SU-DHL-6 (cell line): ENCODE measurements at regions not wholly inside any gene's neighbourhood (a gene's known extent, or its start where the extent isn't known, plus 50 kb on each side); places are given as distances from the start of the nearest gene placed in this dataset.

Experiments used
- EZH2phosphoT487 ChIP-seq: fragments of 200-600 bp; sonication (generic), shearing (Covaris generic); conservative IDR thresholded peaks from 2 replicates; pipeline ENCODE4 v1.6.1; 2018; ENCODE audit warnings: mild to moderate bottlenecking, antibody characterized with exemption, low read length, moderate library complexity, mixed read lengths
- TF ChIP-seq, protein P1 (sequence below): fragments of 200-600 bp; sonication (generic); IDR thresholded peaks from one replicate; pipeline ENCODE4 v1.5.1; 2017; ENCODE audit warnings: antibody characterized with exemption, mild to moderate bottlenecking, low read length, moderate library complexity; ENCODE audit not compliant: insufficient read depth, poor library complexity, severe bottlenecking

DNA sequence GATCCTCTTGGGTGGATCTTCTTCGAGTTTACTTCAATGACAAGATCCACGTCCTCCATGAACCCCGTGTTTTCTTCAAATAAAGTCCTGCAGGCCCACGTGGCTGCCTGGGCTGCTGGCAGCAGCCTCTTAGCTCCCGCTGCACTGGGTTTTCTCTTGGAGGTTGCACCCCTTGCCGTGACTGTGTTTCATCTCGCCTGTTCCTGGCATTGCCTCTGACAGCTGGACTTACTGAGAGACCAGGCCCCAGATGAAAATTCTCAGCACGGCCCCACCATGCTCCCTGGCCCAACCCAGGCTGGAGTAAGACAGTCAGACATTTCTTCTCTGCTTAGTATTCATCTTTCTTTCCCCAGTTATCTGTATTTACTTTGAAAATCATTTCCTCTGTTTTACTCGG, 274.8 kb upstream of the RUNX1 start:
- TF ChIP-seq, protein P1, sequence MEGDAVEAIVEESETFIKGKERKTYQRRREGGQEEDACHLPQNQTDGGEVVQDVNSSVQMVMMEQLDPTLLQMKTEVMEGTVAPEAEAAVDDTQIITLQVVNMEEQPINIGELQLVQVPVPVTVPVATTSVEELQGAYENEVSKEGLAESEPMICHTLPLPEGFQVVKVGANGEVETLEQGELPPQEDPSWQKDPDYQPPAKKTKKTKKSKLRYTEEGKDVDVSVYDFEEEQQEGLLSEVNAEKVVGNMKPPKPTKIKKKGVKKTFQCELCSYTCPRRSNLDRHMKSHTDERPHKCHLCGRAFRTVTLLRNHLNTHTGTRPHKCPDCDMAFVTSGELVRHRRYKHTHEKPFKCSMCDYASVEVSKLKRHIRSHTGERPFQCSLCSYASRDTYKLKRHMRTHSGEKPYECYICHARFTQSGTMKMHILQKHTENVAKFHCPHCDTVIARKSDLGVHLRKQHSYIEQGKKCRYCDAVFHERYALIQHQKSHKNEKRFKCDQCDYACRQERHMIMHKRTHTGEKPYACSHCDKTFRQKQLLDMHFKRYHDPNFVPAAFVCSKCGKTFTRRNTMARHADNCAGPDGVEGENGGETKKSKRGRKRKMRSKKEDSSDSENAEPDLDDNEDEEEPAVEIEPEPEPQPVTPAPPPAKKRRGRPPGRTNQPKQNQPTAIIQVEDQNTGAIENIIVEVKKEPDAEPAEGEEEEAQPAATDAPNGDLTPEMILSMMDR, result no peak
- TF ChIP-seq EZH2phosphoT487, result no peak
